ENCODE measurements at regions not wholly inside any gene's neighbourhood (a gene's known extent, or its start where the extent isn't known, plus 50 kb on each side); places are given as distances from the start of the nearest gene placed in this dataset.

- TF ChIP-seq, protein P1, sequence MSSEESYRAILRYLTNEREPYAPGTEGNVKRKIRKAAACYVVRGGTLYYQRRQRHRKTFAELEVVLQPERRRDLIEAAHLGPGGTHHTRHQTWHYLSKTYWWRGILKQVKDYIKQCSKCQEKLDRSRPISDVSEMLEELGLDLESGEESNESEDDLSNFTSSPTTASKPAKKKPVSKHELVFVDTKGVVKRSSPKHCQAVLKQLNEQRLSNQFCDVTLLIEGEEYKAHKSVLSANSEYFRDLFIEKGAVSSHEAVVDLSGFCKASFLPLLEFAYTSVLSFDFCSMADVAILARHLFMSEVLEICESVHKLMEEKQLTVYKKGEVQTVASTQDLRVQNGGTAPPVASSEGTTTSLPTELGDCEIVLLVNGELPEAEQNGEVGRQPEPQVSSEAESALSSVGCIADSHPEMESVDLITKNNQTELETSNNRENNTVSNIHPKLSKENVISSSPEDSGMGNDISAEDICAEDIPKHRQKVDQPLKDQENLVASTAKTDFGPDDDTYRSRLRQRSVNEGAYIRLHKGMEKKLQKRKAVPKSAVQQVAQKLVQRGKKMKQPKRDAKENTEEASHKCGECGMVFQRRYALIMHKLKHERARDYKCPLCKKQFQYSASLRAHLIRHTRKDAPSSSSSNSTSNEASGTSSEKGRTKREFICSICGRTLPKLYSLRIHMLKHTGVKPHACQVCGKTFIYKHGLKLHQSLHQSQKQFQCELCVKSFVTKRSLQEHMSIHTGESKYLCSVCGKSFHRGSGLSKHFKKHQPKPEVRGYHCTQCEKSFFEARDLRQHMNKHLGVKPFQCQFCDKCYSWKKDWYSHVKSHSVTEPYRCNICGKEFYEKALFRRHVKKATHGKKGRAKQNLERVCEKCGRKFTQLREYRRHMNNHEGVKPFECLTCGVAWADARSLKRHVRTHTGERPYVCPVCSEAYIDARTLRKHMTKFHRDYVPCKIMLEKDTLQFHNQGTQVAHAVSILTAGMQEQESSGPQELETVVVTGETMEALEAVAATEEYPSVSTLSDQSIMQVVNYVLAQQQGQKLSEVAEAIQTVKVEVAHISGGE (tag by site-specific recombination; conservative IDR thresholded peaks at IDR 0.05; ENCODE audit: low read depth) = no peak
- TF ChIP-seq BCL11A (tag by site-specific recombination; IDR thresholded peaks at IDR 0.05; ENCODE audit: low read depth) = no peak
- TF ChIP-seq CTCF (tag by site-specific recombination; IDR thresholded peaks at IDR 0.05) = no peak
Observed at GRCh38 chr22:35198738-35199137, 58.6 kb upstream of the HMGXB4 start.

Measured in HEK293 (cell line).